NCI-H524 (cell line): ENCODE measurements at regions not wholly inside any gene's neighbourhood (a gene's known extent, or its start where the extent isn't known, plus 50 kb on each side); places are given as distances from the start of the nearest gene placed in this dataset.
"Not testable (repeated sequence)": the region's sequence is repeated elsewhere in the genome, so short reads cannot be mapped to it uniquely, and the experiment has no call there.

ENCODE experiments used
- DNase-seq, 2 experiments: peaks; one replicate each; lab custom pipeline; 2025; lab: John Stamatoyannopoulos, UW

DNA sequence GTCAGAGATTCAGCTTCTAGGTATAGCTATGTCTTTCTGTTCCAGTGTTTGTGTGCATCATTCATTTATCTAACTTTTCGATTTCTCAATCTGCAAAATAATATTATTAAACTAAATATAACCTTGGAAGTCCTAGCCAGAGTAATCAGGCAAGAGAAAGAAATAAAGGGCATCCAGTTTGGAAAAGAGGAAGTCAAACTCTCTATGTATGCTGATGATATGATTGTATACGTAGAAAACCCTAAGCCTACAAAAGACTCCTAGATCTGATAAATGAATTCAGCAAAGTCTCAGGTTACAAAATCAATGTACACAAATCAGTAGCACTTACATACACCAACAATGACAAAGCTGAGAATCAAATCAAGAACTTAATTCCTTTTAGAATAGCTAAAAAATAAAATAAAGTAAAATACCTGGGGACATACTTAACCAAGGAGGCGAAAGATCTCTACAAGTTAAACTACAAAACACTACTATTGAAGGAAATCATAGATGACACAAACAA lies 718.2 kb downstream of the NTRK3 start:
- no peak for DNase-seq

DNA sequence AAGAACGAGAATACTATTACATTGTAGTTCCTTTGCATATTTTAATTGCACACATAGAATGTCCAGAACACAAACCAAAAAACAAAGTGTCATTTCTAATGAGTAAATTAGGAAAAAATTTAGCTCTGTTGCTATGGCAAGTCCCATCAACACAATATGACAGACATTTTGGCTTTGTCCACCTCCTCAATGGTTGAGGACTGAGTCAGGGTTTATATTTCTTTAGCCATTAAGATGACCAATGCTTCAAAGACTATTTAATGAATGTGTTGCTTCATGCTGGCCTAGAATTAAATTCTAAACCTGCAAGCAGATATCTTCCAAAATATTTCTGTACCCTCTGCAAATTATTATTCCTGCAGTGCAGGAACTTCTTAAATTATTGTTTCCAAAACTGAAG lies 719.2 kb downstream of the NTRK3 start:
- no peak for DNase-seq

DNA sequence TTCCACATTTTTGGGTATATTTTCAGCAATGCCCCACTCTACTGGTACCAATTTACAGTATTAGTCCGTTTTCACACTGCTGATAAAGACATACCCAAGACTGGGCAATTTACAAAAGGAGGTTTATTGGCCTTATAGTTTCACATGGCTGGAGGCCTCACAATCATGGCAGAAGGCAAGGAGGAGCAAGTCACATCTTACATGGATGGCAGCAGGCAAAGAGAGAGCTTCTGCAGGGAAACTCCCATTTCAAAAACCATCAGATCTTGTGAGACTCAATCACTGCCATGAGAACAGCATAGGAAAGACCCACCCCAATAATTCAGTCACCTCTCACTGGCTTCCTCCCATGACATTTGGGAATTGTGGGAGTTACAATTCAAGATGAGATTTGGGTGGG lies 722.9 kb downstream of the NTRK3 start:
- not testable (repeated sequence) for DNase-seq

DNA sequence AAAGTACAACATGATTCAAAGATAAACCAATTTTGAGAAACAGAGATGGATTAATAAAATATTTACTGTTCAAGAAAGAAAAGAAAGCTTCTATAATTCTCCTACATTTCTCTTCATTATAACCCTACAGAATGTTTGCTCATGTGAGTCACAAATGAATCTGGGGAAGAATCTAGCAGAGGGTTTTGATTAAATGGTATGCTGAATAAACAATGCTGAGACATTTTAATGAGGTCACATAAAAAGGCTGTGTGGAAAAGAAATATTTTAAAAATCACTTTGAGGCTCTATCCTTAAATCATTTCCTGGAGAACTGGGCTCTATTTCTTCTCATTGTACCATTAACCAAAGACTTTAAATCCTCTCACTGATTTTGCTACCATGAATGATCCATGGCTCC lies 727.7 kb downstream of the NTRK3 start:
- DNase-seq: no peak

DNA sequence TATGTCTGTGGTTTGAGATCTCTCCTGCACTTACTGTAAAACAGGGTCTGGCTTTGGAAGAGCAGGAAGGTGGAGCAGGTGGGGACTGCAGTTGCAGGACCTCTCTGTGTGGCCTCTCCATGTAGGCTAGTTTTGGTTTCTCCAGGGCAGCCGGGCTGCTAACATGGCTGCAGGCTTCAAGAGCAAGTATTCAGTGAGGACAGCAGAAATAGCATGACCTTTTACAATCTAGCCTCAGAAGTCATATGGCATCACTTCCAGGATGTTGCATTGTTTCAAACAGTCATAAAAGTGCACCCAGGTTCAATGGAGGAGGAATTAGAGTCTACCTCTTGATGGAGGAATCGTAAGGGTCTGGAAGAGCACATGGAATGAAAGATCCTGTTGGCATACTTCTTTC lies 728.7 kb downstream of the NTRK3 start:
- DNase-seq: no peak

DNA sequence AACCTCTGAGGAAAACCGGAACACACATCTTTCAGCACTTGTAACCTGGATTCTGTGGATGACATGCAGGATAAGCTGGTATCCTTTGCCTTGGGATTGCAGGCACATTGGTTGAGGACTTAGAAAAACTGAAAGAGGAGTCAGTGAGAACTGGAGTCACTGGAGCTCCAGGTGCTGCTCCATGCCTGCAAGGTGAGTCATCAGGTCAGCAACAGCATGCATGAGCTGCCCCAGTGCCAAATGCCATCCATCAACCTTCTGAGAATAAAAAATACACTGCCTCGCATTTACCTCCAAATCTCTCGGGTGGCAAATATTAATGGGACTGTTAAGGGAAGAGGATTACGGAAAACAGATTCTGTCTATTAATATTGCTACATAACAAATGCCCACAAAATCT lies 729.1 kb downstream of the NTRK3 start:
- DNase-seq: no peak

DNA sequence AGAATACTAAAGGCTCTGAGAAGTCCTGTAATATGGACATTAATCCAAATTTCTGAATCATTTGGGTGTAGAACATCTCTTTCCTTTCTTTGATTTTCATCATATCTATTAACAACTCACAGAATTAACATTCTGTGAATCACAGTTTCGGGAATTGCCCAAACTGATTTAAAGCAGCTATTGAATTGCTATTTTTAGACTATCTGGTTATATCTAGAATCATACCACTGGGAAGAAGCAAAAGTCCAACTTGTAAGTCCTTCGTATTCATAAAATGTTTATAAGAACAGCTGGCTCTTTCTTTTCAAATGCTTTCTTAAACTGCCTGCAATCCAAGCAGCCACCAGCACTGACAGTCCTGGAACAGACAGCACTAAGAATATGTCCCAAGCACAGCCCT lies 733.0 kb downstream of the NTRK3 start:
- no peak for DNase-seq

DNA sequence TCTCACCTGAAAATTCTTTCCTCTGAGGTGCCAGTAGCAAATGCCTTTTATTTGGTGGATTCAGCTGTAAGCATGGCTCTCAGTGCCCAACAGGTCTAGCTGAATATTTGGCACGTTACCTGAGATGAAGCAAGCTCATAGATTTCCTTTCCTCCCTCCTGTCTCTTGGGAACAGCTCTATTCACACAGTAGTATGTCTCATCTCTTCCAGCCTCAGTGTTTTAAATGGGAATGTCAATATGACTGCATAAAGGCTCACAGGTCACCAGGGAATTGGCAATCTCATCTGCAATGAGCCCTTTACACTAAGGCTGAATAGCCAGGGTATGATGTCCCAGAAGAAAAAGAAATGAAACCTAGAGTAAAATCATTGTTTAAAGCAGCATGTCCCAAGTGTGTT lies 733.5 kb downstream of the NTRK3 start:
- DNase-seq: no peak

DNA sequence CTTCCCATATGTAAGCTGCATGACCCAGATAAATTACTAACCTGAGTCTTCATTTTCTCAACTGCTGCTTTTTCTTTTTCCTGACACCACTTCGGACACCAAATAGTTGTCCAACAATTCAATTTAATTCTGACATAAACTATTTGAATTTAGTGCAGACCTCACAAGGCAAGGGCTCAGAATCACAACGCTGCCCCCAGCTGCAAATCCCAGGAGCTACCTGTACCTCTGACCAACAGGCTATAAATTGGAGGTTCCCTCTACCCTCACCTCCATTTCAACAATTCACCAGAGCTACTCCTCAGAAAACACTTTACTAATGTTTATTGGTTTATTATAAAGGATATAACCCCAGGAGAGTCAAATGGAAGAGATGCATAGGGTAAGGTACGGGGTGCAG lies 737.6 kb downstream of the NTRK3 start:
- DNase-seq: no peak

DNA sequence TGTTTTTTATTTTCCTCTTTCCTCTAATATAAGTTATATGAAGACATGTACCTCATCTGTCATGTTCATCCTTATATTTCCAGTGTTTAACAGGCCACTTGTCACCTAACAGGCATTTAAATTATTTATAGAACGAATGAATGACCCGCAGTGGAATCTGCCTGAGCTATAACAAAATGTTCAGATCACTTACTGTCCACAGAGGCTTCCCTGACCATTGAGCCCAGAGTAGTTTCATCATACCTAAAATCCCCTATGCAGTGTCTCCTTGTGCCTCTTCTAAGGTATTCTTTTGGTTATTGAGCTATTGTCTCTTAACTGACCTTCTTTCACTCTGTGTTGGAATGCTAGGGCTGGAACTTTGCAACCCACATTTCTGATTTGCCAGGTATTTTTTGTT lies 748.5 kb downstream of the NTRK3 start:
- DNase-seq: no peak

DNA sequence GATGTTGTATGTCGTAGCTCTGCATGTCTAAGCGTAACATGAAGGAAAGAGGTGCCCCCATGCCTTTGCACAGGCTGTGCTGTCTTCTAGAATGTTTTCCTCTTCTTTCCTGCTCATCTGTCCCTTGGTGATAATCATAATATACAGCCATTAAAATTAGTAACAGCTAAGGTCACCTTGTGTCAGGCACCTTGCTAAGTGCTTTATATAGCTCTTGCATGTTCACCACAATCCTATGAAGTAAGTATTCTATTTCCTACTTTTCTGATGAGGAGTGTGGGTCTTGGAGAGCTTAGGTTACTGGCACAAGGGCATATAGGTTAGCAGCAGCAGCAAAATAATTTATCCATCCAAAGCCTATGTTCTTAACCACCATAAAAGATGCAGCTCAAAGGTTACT lies 754.4 kb downstream of the NTRK3 start:
- DNase-seq: no peak

DNA sequence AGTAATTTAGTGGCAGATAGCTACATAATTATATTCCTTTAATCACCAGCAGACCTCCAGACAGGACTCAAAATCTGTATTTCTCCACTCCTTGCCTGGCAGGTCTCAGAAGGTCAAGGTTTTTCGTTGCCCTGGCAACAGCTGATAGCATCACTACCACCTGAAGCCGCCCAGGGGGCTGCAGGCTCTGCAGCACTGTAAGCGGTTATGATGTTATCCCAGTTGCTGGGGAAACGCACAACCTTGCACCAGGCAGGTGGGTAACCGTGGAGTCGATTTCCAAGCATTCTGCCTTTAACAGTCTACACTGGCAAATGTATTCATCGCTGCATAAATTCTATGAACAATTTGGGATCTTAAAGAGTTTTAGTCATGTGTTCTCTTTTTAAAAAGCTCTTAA lies 756.3 kb downstream of the NTRK3 start:
- peak in 1 of 2 experiments; percentile 8 for DNase-seq

DNA sequence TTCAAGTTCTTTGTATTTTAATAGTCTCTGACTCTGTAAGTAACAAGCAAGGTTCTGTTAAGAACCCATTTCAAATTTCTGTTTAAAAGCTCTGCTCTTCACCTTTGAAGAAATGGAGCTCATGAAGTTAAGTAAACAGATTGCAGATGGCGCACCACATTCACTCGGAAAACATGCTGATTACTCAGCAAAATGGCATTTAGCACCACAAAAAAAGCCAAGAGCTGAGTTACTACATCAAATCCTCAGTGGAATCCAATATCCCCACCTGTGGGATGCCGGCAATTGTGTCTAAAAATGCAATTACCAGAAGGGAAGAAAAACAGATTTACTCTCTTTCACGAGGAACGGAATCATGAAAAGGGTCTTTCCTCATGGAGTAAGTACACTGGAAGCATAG lies 758.0 kb downstream of the NTRK3 start:
- DNase-seq: no peak

DNA sequence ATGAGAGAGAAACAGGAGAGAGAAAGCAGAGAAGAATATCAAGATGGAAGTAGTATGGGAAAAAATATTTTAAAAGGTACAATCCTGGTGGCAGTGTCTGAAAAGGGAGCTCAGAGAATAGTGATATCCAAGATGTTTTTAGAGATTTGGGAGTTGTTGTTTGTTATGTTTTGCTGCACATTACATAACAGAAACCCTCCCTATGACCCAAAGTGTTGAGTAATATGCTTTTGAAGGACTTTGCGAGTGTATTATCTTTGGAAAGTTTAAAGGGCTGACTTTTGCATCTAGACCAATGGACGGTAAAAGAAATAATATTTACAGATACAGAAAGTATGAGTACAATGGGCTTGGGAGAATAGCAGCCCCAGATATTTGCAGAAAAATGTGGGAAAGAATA lies 759.7 kb downstream of the NTRK3 start:
- no peak for DNase-seq

DNA sequence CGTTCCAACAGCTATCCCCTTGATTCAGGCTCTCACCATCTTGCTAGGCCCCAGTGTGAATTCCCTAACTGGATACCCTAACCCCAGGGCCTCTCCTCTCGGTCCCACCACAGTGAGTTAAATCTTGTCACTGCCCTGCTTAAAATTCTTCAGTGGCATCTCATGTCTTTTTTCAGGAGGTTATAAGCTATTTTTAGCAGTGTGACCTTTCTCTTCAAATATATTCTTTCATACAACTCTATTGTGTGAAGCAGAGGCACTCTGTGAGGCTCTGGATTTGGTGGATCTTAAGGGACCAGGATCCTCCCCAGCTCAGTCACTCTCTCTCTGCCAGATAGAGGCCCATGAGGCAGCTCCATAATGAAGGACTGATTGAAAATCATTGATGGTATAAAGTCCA lies 760.4 kb downstream of the NTRK3 start:
- DNase-seq: no peak

DNA sequence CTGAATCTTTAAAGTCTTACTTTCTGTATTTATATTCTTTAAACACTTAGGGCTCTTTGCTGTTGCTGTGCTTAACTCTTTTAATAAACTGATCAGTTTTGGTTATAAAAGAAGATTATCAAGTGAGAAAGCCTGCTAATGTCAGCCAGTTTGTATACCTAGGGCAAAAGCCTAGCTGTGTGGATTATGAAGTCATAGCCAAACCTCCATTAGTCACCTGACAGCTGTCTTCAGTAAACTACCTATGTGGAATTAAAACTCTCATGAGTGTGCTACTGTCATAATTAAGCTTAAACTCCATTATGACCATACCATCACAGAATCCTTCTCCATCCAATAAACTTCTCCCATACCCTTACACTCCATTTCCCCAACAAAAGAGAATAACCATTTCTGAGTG lies 762.7 kb downstream of the NTRK3 start:
- DNase-seq: peak in 1 of 2 experiments; percentile 3

DNA sequence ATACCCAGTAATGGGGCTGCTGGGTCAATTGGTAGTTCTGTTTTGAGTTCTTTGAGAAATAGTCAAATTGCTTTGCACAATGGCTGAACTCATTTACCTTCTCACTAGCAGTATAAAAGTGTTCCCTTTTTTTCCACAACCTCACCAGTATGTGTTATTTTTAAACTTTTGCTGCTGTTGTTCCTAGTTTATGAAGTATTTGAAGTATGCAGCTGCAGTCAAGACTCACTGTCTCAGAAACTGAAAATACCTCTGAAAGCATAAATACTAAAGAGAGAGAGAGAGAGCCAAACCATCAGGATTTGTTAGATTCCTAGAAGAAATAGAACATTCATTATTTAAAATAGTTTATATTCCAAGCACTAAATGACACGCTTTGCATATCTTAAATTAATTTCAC lies 764.2 kb downstream of the NTRK3 start:
- DNase-seq: no peak

DNA sequence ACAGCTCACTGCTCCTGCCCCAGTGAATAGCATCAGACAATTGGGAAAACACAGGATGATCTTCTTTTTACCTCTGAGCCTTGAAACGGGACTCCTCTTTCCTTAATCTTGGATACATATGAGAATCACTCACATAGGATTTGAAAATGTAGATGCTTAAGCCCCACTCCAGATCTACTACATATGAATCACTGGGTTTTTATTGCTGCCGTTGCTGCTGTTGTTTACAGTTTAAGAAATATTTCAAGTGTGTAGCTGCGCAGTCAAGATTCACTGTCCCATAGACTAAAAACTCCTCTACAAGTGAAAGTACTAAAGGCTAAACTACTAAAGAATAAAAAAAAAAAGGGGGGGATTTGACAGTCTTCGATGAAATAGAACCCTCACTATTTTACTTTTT lies 765.9 kb downstream of the NTRK3 start:
- DNase-seq: peak; percentile 60 to 87

DNA sequence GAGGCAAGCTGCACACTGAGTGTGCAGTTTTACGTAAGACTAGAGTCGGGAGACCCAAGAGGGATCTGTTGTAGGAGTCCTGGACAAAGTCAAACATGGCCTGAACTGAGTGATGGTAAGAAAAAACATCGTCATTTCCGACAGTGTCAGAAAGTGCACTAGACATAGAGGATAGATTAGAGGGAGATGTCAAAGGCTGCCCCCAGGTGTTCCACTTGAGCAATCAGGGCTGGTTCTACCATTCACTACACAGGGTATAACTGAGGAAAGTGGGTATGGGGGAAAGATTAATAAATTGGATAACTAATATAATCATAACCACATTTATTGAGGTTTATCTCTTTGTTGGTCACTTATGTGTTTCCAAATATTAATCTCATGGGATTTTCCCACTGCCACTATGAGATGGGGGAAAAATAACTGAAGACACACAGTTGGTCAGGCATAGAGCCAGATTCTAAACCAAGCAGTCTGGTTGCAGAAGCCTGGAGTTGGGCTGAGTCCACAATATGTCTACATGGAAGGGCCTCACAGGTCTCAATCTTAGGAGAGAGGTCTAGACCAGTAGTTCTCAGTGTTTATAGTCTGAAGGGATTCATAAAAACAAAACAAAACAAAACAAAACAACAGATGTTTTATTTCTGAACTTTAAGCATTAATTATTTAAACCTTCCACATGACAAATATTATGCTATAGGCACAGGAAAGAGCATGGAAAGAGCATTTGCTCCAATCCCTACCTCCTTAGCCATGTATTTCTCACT lies 766.5 kb downstream of the NTRK3 start:
- peak in 1 of 2 experiments; percentile 19 for DNase-seq

DNA sequence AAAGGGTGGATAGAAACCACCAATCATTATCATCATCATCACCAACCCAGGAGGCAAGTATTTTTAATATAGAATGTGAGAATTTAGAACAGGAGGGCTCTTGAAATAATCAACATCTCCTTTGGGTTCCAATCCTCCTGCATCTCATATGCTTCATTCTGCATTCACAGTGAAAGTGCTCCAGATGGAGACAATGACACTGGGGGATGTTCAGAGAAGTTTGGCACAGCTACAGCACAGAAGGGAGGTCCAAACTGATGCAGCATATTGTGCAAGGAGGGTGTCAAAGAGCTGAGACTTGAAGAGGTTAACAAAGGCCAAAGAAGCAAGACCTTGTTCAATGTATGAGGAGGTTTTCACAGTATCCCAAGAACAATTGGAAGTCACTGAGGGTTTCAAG lies 767.1 kb downstream of the NTRK3 start:
- no peak for DNase-seq

DNA sequence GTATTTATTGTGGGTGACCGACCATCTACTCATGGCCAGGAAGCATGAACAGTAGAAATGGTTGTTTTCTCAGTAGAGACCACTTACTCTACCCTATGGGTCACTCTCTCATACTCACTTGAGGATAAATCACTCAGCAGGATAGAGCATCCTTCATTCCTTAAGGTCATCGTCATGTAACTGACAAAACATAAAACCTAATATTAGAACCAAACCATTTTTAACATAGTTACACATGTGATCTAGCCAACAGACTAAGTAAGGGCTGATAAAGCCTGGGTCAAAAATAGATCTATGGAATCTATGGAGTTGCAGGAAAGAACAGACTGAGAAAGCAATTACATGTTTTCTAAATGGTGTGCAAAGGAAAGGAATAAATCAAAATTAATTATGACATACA lies 769.1 kb downstream of the NTRK3 start:
- DNase-seq: no peak

DNA sequence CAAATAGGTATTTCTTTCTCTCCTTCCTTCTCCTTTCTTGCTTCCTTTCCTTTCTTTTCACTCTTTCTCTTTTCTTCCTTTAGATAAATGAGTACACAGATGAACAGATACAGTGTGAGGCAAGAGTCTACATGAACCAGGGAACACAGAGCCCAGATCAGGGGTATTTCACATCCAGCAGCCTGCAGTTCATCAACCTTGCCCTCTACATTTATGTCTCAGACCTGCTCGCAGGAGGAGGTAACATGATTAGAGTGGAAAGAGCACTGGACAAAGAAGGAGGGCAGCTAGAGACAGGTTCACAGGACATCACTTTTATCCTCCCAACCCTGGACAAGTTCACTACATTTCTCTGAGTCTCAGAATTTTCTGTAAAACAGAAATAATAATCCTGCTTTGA lies 773.1 kb downstream of the NTRK3 start:
- no peak for DNase-seq

DNA sequence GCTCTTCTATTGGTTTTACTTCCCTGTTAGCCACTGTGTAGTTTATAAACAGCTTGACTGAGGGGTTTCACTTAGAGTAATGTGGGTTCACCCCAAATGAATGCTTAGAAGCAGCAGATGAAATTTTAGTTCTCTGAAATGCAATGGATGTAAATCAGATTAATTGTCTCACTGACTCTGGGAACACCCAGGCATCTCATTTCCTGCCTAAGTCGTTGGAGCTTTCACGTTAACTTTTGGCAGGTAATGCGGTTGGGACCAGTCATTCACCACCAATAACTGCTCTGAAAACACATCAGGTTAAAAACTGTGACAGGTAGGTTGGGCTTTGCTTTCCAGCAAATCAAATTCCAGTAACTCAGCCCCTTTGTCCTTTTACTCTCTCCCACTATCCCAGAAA lies 775.4 kb downstream of the NTRK3 start:
- no peak for DNase-seq

DNA sequence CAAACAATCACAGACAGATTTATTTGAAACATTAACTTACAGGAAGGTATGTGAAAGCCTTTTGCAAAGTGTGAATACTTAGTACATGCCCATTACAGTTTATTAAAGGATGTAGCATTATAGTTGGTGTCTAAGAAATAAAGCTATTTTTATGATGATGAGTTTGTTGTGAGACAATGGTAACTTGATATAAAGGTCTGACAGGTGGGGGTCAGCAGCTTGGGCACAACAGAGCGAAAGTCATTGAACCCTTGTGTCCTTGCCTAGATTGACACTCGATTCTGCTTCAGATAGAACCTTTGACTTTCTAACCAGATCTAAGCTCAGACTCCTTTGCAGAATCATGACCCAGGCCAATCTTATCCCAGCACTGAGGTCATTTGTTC lies 777.9 kb downstream of the NTRK3 start:
- no peak for DNase-seq
